ENCODE measurements at regions not wholly inside any gene's neighbourhood (a gene's known extent, or its start where the extent isn't known, plus 50 kb on each side); places are given as distances from the start of the nearest gene placed in this dataset.
"Not testable (repeated sequence)": the region's sequence is repeated elsewhere in the genome, so short reads cannot be mapped to it uniquely, and the experiment has no call there.

DNA sequence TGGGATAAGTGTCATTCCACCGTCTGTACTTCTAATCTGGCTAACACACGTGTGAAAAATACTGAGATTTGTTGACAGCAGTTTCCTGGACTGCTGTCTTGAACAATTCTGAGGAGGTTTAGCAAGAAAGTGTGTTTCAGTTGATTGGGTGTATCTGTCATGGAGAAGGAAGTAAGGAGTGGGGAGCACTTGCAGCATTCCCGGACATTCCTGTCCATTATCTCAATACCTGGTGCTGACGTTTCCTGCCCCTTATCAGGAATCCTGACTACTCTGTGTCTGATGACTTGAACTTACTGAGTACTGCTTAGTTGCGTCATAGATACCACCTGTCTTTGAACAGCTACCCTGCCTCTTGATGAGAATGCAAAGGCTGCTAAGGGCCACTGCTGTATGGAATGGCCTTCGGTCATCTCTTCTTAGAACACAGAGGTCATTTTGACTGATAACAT, 72.0 kb upstream of the VKORC1L1 start:
- no peak for DNase-seq (ENCODE audit: low read depth in 3 of 3)

DNA sequence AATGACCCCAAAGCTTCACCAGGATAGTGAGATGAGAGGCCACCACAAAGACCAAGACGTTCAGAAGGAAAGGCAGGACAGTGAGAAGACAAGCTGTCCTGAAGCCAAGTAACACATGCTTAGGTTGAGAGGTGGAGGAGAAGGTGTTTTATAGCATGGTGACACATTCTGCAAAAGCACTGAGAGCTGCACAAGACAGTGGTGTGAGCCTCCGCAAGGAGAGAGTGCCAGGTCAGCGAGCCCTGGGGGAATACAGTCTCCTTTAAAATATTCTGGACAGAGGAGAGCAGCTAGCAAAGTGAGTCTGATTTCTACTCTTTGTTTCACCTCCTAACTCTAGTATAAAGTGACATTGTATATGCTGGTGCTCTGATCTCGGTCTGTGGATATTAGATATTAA, 68.0 kb upstream of the VKORC1L1 start:
- no peak for DNase-seq (ENCODE audit: low read depth in 3 of 3)

DNA sequence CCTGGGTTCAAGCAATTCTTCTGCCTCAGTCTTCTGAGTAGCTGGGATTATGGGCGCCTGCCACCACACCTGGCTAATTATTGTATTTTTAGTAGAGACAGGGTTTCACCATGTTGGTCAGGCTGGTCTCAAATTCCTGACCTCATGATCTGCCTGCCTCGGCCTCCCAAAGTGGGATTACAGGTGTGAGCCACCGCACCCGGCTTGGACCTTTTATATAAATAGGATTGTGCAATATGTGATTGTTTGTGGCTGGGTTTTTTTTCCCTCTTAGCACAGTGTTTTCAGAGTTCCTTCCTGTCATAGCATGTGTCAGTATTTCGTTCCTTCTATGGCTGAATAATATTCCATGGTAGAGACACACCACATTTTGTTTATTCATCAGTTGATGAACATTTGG, 65.8 kb upstream of the VKORC1L1 start:
- not testable (repeated sequence) for DNase-seq (ENCODE audit: low read depth in 3 of 3)

GRCh38 chr7:65809259-65809981, 63.5 kb upstream of the VKORC1L1 start:
- DNase-seq (ENCODE audit: low read depth in 3 of 3), result no peak

DNA sequence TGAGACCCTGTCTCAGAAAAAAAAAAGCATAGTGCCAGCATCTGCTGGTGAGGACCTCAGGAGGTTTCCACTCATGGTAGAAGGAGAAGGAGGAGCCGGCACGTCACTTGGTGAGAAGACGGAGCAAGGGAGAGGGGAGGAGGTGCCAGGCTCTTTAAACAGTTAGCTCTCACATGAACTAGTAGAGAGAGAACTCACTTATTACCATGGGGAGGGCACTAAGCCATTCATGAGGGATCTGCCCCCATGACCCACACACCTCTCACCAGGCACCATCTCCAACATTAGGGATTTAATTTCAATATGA, 62.9 kb upstream of the VKORC1L1 start:
- no peak for DNase-seq (ENCODE audit: low read depth in 3 of 3)

DNA sequence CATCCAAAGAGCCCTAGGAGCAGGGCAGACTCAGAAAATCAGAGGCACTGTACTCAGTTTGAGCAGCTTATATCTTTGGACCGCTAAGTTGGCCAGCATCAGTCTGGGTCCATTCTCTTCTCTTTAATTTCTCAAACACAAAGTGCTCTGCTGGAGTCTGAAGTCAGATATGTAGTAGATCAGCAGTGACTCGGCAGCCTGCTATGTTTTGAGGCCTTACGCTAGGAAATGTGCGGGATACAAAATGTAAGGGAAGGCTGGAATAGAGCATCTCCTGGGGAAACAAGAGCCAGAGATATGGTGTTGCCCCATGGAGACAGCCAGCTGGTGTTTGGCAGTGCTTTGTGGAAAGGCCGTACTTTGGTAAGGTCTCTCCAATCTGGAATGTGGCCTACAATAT, 60.6 kb upstream of the VKORC1L1 start:
- DNase-seq (ENCODE audit: low read depth in 3 of 3), result no peak

DNA sequence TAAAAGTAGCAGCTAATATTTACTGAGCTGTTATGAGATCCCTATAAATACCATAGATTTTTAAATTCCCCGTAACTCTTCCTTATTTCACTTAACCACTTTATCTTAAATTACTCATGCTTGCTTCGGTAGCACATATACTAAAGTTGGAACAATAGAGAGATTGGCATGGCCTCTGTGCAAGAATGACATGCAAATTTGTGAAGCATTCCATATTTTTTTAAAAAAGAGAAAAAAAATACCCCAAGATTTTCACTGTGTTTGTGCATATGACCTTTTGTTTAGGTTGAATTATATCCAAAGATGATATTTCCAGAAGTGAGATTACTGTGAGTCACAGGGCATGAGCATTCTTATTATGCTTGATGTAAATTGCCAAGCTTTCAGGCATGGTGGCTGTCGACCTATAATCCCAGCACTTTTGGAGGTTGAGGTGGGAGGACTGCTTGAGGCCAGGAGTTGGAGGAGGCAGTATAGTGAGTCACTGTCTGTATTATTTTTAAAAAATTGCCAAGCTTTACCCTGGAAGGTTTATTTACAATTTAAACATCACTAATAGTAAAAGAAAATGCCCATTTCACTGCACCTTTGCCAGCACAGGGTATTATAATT, 58.2 kb upstream of the VKORC1L1 start:
- not testable (repeated sequence) for DNase-seq (ENCODE audit: low read depth in 3 of 3)

DNA sequence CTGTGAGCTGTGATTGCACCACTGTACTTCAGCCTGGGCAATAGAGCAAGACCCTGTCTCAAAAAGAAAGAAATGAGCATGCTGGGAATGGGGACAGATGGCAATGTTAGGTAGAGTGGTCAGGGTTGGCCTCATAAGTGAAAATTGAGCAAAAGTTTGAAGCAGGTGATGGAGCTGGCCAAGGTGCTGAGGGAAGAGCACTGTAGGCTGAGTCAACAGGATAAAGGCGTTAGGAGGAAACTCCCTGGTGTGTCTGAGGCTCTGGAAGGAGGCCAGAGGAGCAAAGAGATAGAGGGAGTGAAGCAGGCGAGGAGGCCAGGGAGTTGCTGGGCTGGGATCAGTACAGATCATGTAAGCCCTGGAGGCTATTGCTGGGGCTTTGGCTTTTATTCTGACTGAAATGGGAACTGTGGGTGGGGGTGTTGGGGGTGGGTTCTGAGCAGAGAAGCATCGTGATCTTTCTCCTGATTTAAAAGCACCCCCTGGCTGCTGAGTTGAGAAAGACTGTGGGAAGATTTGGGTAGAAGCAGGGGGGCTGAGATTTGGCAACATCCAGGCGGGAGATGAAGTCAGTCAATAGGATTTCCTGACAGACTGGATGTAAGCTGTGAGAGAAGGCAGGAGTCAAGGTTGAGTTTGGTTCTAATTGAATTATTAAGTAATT, 52.5 kb upstream of the VKORC1L1 start:
- no peak for DNase-seq (ENCODE audit: low read depth in 3 of 3)

All from stimulated activated CD4-positive, alpha-beta T cell treated with anti-CD3 and anti-CD28 coated beads, TNF-alpha, amount 100 ng/mL, for 48 hours (primary cell).